ENCODE measurements at regions not wholly inside any gene's neighbourhood (a gene's known extent, or its start where the extent isn't known, plus 50 kb on each side); places are given as distances from the start of the nearest gene placed in this dataset.

DNA sequence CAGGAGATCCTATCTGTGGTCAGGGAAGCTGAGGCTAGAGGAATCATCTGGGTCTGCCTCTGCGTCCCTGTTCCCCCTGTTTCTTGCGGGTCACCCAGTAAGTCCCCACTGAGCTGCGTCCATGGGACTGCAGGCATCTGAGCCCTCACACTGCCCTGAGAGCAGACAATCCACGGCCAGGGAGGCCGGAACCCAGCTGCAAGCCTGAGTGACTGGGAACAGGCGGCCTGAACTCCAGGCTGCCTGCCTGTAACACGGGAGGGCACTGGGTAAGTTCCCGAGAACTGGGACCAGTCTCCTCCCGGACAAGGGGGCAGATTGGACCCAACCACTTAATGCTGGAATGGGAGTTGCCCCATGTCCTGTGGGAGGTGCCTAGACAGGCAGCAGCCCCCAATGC is 727.4 kb downstream of the BRD1 start:
- H3K27me3 ChIP-seq (replicated peaks in 1 of 7), result peaks cover 0 to 46% (median 4%) of the 10 kb centered on the region in 7 donors
- peak; percentile 51 for DNase-seq
- no peaks in the 10 kb centered on the region for H3K36me3 ChIP-seq
- WGBS, 5 donors, result 71 to 80% (median 74%) methylated on average over 4 to 9 of the region's 9 CpGs
- intact Hi-C loops (cut with DNase I; ENCODE audit: low total_unique reads), result no loop called here
- no peak overlapping the region for H3K4me3 ChIP-seq
- no peak overlapping the region for H3K27ac ChIP-seq
- no peaks in the 10 kb centered on the region for H3K9me3 ChIP-seq
- no peaks in the 10 kb centered on the region for H3K4me1 ChIP-seq
- TF ChIP-seq CTCF (IDR thresholded peaks at IDR 0.05 in 8 of 11, conservative IDR thresholded peaks at IDR 0.05 in 3 of 11) (no peak), POLR2A (IDR thresholded peaks at IDR 0.05) (no peak), POLR2AphosphoS5 (IDR thresholded peaks at IDR 0.05) (no peak)

DNA sequence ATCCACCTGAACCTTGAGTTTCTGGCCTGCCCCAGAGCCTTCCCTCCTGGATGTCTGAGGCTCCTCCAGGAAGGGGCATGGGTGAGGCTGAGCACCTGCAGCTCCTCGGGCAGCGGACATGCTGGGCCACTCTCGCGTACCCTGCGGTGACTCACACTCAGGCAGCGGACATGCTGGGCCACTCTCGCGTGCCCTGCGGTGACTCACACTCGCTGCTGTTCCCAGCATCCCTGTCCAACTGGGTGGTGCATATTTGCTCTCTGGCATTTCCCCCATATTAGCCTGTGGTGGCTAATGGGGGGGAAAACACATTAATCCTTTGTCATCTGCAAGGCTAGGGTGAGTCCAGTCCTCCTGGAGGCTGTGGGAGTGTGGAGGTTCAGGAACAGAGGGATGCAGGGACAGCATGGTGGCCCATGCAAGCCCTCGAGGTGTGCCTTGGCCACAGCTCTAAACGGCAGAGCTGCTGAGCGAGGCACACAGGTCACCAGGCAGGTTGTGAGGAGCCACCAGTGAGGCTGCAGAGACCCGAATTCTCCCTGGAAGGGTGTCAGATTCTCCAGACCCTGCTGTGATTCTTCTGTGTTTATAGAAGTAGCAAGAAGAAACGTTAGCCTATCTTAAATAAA is 728.1 kb downstream of the BRD1 start:
- Histone ChIP-seq H3K36me3 (no peaks in the 10 kb centered on the region), H3K4me1 (no peaks in the 10 kb centered on the region), H3K4me3 (no peak overlapping the region), H3K27me3 (replicated peaks in 1 of 7) (peaks cover 0 to 41% (median 4%) of the 10 kb centered on the region in 7 donors), H3K27ac (no peak overlapping the region), H3K9me3 (no peaks in the 10 kb centered on the region)
- 74 to 84% (median 78%) methylated on average over 15 of the region's 15 CpGs for WGBS, 5 donors
- DNase-seq, result peak; percentile 49
- intact Hi-C loops (cut with DNase I; ENCODE audit: low total_unique reads), result no loop called here
- TF ChIP-seq POLR2A (IDR thresholded peaks at IDR 0.05), result no peak
- no peak for TF ChIP-seq CTCF (IDR thresholded peaks at IDR 0.05 in 8 of 11, conservative IDR thresholded peaks at IDR 0.05 in 3 of 11)
- TF ChIP-seq POLR2AphosphoS5 (IDR thresholded peaks at IDR 0.05), result no peak

DNA sequence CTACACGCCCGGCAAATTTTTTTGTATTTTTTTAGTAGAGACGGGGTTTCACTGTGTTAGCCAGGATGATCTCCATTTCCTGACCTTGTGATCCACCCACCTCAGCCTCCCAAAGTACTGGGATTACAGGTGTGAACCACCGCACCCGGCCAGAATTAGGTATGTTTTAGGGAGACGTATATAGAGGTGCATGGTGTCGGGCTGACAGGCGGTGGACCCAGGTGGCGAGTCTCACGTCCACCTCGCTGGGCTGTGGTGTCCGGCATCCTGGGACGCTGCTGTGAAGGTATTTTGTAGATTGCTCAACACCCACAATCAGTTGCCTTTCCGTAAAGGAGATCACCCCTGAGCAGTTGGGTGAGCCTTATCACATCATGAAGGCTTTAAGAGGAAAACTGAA is 728.6 kb downstream of the BRD1 start:
- H3K27me3 ChIP-seq (replicated peaks in 1 of 7), result peaks cover 0 to 41% (median 4%) of the 10 kb centered on the region in 7 donors
- intact Hi-C loops (cut with DNase I; ENCODE audit: low total_unique reads), result no loop called here
- H3K4me3 ChIP-seq, result no peak overlapping the region
- H3K36me3 ChIP-seq, result no peaks in the 10 kb centered on the region
- no peak overlapping the region for H3K27ac ChIP-seq
- TF ChIP-seq CTCF (IDR thresholded peaks at IDR 0.05 in 8 of 11, conservative IDR thresholded peaks at IDR 0.05 in 3 of 11) (no peak), POLR2AphosphoS5 (IDR thresholded peaks at IDR 0.05) (no peak), POLR2A (IDR thresholded peaks at IDR 0.05) (no peak)
- DNase-seq, result no peak
- H3K4me1 ChIP-seq, result no peaks in the 10 kb centered on the region
- H3K9me3 ChIP-seq, result no peaks in the 10 kb centered on the region
- WGBS, 5 donors, result 88 to 93% (median 90%) methylated on average over 14 of the region's 14 CpGs

DNA sequence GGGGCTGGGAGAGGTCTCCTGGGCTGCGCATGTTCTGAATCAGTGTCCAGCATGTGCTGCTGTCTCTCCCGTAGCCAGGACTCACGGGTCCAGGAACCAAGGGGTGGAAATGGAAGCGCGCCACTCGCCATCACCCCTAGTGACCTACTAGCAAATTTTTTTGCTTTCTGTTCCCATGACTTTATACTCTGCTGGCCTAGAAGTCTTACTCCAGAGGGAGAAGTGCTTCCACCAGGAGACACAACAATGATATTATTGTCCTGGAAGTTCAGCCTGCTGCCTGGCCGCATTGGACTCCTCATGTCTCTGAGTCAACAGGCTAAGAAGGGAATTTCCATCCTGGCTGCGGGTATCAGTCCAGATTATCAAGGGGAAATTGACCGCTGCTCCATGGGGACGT is 729.7 kb downstream of the BRD1 start:
- no peaks in the 10 kb centered on the region for H3K36me3 ChIP-seq
- H3K27me3 ChIP-seq (replicated peaks in 1 of 7), result peaks cover 0 to 35% (median 0%) of the 10 kb centered on the region in 7 donors
- 80 to 83% (median 80%) methylated on average over 10 of the region's 10 CpGs for WGBS, 5 donors
- H3K4me1 ChIP-seq, result no peaks in the 10 kb centered on the region
- TF ChIP-seq POLR2AphosphoS5 (IDR thresholded peaks at IDR 0.05), result no peak
- no peak for TF ChIP-seq CTCF (IDR thresholded peaks at IDR 0.05 in 8 of 11, conservative IDR thresholded peaks at IDR 0.05 in 3 of 11)
- no peak for TF ChIP-seq POLR2A (IDR thresholded peaks at IDR 0.05)
- DNase-seq, result peak; percentile 34
- H3K27ac ChIP-seq, result no peak overlapping the region
- intact Hi-C loops (cut with DNase I; ENCODE audit: low total_unique reads), result no loop called here
- H3K4me3 ChIP-seq, result no peak overlapping the region
- H3K9me3 ChIP-seq, result no peaks in the 10 kb centered on the region

All from spleen (tissue), 11 donors.